Activated T-cell treated with anti-CD3 and anti-CD28 coated beads, Interleukin-2, amount 50 U/mL, for 24 hours (primary cell): ENCODE measurements at regions not wholly inside any gene's neighbourhood (a gene's known extent, or its start where the extent isn't known, plus 50 kb on each side); places are given as distances from the start of the nearest gene placed in this dataset.

Experiments
- DNase-seq: peaks from one replicate; pipeline ENCODE4 v3.0.0-alpha.2; 2020
- H3K27ac Mint-ChIP-seq: 2 replicates; pipeline ENCODE4 v1.8.0; 2020; ENCODE audit warnings: mild to moderate bottlenecking, mixed read lengths
- H3K27me3 Mint-ChIP-seq: 2 replicates; pipeline ENCODE4 v1.8.0; 2020; ENCODE audit warnings: mixed read lengths
- H3K36me3 Mint-ChIP-seq: 2 replicates; pipeline ENCODE4 v1.8.0; 2020; ENCODE audit warnings: low read depth, mixed read lengths
- H3K4me1 Mint-ChIP-seq: 2 replicates; pipeline ENCODE4 v1.8.0; 2020; ENCODE audit warnings: low read depth, mixed read lengths
- H3K4me3 Mint-ChIP-seq: 2 replicates; pipeline ENCODE4 v1.8.0; 2020; ENCODE audit warnings: mild to moderate bottlenecking, moderate library complexity, mixed read lengths
- H3K9me3 Mint-ChIP-seq: 2 replicates; pipeline ENCODE4 v1.8.0; 2020; ENCODE audit warnings: mixed read lengths

DNA sequence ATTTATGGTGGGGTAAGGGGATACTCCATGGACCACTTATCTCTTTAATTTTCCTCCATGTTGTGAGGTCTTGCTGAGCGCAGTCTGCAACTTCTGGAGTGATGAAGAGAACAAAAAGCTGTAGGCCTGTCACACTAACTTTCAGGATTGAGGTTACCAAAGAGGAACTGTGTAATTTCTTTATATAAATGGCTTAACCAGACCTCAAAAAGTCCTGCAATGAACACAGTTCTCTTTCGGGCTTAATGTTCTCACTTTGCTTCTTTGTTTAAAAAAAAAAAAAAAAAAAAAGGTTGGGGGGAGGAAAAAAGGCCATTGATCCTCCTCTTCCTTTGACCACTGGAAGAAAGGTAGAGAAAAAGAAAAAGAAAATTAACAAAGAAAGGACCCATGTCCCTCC is 86.8 kb upstream of the SOX9 start:
- H3K4me1 Mint-ChIP-seq: peaks cover 19% of the 10 kb centered on the region

DNA sequence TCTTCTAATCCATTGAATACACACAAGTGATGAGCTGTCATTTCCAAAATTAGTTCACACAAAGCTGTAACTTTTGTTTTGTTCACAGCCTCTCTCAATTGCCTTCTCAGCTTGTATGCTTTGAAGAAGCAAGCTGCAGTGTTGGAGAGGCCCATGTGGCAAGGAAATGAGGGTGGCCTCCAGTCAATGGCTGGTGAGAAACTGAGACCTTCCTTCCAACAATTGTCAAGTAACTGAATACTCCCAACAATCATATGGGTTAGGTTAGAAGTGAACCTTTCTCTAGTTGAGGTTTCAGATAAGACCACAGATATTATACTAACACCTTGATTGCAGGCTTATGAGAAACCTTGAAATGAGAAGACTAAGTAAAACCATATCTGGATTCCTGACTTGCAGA is 82.4 kb upstream of the SOX9 start:
- Mint-ChIP-seq H3K4me1 (no peaks in the 10 kb centered on the region), H3K4me3 (no peak overlapping the region), H3K27me3 (no peaks in the 10 kb centered on the region), H3K36me3 (no peaks in the 10 kb centered on the region), H3K9me3 (no peaks in the 10 kb centered on the region), H3K27ac (no peak overlapping the region)
- DNase-seq: no peak

More for the DNA sequence above, 86.8 kb upstream of the SOX9 start:
- Mint-ChIP-seq H3K4me3 (no peak overlapping the region), H3K27ac (no peak overlapping the region), H3K9me3 (peaks cover 2% of the 10 kb centered on the region), H3K27me3 (peaks cover 14% of the 10 kb centered on the region), H3K36me3 (no peaks in the 10 kb centered on the region)
- DNase-seq: no peak

DNA sequence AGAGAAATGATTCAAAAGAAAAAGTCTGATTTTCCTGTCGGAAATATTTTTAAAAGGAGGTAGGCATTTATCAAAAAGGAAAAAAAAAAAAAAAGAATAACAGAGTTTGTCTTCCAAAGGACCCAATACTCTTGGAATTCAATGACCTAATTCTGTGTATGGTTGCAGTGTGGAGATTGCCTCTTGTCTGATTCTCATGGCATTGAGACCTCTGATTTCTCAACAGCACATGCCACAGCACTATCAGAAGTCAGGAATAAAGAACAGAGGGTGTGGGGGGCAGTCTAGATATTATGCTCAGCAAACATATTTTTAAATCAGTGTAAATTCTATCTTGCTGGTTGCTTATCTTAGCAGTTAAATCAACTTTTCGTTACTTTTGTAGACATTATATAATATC is 81.3 kb upstream of the SOX9 start:
- Mint-ChIP-seq H3K27me3 (no peaks in the 10 kb centered on the region), H3K36me3 (no peaks in the 10 kb centered on the region), H3K4me1 (no peaks in the 10 kb centered on the region), H3K27ac (no peak overlapping the region), H3K9me3 (no peaks in the 10 kb centered on the region), H3K4me3 (no peak overlapping the region)
- DNase-seq: no peak

DNA sequence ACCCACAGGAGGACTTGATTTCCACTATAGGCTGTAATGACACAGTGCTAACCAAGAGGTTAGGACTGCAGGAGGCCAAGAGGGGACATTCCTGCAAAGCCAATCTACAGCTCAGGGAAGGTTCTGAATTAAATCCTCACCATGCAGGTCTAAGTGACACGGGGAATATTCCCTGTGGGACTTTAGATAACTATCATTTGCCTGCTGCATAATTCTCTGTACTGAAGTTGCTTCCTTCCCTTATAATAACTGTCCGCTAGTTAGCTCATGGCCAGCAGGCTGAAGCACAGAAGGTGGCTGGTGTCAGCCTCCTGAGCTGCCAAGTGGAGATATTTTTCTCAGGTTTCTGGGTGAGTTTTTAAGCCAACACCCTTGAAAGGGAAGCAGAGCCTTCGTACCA is 74.6 kb upstream of the SOX9 start:
- Mint-ChIP-seq H3K9me3 (peaks cover 8% of the 10 kb centered on the region), H3K27ac (no peak overlapping the region), H3K4me1 (no peaks in the 10 kb centered on the region), H3K27me3 (no peaks in the 10 kb centered on the region), H3K36me3 (no peaks in the 10 kb centered on the region), H3K4me3 (no peak overlapping the region)
- no peak for DNase-seq

DNA sequence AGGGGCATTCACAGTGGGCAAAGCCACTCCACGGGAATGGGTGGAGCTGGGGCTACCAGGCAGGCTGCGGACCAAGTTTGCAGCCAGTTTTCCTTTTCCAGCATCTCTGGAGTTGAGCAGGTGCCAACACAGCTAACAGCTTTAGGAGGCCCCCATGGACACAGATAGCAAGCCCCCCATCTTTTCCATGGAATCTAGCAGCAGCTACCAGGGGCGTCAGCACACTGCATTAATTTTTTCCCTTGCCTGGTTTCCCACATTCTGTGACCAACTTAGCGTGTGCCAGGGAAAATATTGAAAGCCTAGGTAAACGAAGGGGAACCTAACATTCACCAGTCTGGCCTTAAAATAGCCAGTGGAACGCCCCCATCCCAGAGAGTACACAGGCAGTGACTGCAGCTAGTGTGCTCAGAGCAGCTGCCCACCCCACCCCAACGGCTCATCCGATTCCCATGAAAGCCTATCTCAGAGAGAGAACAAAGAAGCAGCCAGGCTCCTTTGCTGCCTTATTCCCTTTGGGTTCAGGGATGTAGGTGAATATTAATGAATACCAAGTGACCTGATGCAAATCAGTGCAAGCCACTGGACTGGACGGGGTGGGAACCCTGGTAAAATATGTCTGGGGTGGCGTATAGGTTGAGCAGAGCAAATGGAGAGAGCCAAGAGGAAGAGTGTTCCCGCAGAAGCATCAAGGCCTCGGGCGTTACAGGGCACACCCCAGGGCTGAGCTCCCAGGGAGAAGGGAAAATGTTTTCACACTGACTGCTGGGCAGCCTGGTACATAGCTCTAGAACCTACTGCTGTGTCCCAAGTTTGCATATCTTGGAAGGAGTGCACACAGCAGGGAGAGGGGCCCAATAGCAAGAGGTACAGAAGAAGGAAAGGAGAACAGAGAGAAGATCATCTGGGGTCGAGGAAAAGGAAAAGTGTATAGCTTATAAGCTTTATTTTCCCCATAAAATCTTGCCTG is 73.9 kb upstream of the SOX9 start:
- H3K4me3 Mint-ChIP-seq: no peak overlapping the region
- H3K4me1 Mint-ChIP-seq: no peaks in the 10 kb centered on the region
- no peak overlapping the region for H3K27ac Mint-ChIP-seq
- H3K36me3 Mint-ChIP-seq: no peaks in the 10 kb centered on the region
- no peaks in the 10 kb centered on the region for H3K27me3 Mint-ChIP-seq
- H3K9me3 Mint-ChIP-seq: peaks cover 8% of the 10 kb centered on the region
- DNase-seq: no peak

DNA sequence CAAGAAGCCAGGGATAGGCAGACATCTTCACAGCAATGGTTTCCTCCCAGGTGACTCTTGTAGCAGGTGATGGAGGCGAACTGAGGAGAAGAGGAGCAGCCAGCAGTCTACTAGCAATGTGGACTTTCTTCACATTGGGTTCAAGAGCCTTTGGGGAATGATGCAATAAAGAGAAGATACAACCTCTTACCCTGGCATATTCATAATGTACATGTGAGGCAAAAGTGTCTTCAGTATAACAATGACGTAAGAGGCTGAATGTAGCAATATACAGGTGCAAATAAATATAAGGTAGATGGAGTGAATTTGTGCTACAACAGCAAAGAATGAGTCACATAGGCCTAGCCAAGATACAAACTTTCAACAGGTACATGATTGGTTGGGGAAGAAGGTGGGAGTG is 70.9 kb upstream of the SOX9 start:
- H3K4me3 Mint-ChIP-seq: no peak overlapping the region
- DNase-seq: no peak
- peaks cover 8% of the 10 kb centered on the region for H3K9me3 Mint-ChIP-seq
- H3K27ac Mint-ChIP-seq: no peak overlapping the region
- H3K4me1 Mint-ChIP-seq: no peaks in the 10 kb centered on the region
- H3K27me3 Mint-ChIP-seq: no peaks in the 10 kb centered on the region
- H3K36me3 Mint-ChIP-seq: no peaks in the 10 kb centered on the region

DNA sequence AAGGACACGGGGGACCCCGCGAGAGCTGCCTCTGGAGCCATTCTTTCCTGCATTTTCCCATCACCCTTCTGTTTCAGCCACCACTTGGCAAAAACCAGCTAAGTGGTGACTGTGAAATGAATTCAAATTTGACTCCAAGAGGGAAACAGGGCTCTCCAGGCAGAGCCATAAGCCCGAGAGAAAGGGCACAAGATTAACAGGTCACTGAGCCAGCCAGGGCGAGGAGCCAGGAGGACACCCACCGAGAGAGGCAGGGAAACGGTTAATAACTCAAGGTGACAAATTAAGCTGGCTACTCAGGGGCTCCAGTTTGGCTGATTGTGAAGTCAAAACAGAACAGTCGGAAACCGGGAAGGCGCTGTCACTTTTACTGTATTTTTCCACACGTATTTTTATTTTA is 67.8 kb upstream of the SOX9 start:
- Mint-ChIP-seq H3K27ac (no peak overlapping the region), H3K4me1 (no peaks in the 10 kb centered on the region), H3K4me3 (no peak overlapping the region), H3K36me3 (no peaks in the 10 kb centered on the region), H3K27me3 (no peaks in the 10 kb centered on the region), H3K9me3 (peaks cover 8% of the 10 kb centered on the region)
- DNase-seq: no peak

DNA sequence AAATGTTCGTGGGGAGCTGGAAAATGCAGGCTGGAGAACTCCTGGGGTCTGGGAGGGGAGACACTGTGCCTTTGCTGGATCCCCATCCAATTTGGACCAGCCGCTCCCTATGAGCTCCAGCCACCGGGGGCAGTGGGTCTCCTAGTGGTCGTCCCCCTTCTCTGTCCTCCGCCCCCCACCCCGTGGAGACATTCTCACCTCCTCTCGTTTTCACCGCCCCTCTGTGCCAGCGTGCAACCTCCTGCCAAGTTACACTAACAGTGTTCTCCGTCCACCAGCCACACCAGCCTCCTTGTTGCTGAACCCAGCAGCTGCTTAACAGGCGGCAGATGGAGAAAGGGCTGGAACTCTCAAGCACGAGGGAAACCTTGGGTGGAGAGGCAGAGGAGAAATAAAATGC is 67.4 kb upstream of the SOX9 start:
- no peaks in the 10 kb centered on the region for H3K36me3 Mint-ChIP-seq
- peaks cover 8% of the 10 kb centered on the region for H3K9me3 Mint-ChIP-seq
- DNase-seq: no peak
- H3K4me1 Mint-ChIP-seq: no peaks in the 10 kb centered on the region
- no peak overlapping the region for H3K4me3 Mint-ChIP-seq
- no peaks in the 10 kb centered on the region for H3K27me3 Mint-ChIP-seq
- no peak overlapping the region for H3K27ac Mint-ChIP-seq

DNA sequence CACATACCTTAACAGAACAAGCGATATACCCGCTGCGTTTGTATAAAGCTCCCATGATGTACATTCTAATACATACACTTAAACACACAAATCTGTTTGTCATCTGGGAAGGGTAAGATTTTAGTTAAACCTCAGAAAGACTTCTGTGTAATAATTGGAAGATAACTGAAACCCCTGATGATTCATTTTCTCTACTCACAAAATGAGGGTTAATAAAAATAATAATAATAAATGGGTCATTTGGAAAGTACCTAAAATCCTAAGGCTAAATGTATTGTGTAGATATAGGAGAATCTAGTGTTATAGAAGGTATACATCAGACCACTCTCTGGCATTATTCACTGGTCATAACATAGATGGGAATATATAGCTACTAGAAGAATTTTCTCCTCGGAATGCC is 64.7 kb upstream of the SOX9 start:
- Mint-ChIP-seq H3K36me3 (no peaks in the 10 kb centered on the region), H3K9me3 (no peaks in the 10 kb centered on the region), H3K4me3 (no peak overlapping the region), H3K4me1 (no peaks in the 10 kb centered on the region), H3K27me3 (no peaks in the 10 kb centered on the region), H3K27ac (no peak overlapping the region)
- DNase-seq: no peak

DNA sequence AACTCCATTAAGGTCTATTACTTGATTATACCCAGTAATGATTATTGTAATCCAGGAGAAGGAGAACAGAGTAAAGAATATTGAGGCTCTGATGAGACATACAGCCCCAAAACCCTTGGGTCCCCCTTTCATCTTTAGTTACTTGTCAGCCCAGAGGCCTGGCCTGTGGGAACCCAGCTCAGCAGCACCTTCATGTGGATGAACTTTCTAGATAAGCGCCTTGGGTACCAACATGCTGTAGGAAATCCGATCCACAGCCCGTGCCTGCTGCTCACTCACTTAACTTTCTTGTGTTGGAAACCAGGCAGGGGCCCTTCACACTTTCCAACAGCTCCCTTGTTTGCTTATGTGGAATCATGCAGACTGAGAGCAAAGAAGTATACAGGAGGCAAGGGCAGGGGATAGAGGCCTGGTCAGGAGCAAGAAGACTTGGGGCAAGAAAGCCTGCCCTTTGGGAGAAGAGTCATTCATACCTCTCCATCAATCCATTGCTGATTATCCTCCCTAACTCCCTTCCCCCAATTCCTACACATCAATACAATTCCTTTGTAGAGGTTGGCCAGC is 64.0 kb upstream of the SOX9 start:
- DNase-seq: no peak
- Mint-ChIP-seq H3K4me3 (no peak overlapping the region), H3K27ac (no peak overlapping the region), H3K9me3 (no peaks in the 10 kb centered on the region), H3K27me3 (no peaks in the 10 kb centered on the region), H3K36me3 (no peaks in the 10 kb centered on the region), H3K4me1 (no peaks in the 10 kb centered on the region)

DNA sequence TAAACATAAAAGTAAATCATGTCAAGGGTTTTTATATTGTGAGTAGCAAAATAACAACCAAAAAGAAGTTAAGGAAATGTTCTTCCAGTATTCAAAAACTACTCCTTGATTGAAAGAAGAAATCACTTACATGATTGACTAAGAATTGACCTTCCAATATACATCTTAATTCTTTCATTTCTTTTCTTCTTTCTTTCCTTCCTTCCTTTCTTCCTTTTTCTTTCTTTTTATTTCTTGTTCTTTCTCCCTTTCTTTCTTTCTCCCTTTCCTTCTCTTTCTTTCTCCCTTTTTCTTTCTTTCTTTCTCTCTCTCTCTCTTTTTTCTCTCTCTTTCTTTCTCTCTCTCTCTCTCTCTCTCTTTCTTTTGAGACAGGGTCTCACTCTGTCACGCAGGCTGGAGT is 60.7 kb upstream of the SOX9 start:
- no peaks in the 10 kb centered on the region for H3K4me1 Mint-ChIP-seq
- no peaks in the 10 kb centered on the region for H3K27me3 Mint-ChIP-seq
- no peaks in the 10 kb centered on the region for H3K36me3 Mint-ChIP-seq
- H3K9me3 Mint-ChIP-seq: no peaks in the 10 kb centered on the region
- no peak overlapping the region for H3K4me3 Mint-ChIP-seq
- H3K27ac Mint-ChIP-seq: no peak overlapping the region
- no peak for DNase-seq

DNA sequence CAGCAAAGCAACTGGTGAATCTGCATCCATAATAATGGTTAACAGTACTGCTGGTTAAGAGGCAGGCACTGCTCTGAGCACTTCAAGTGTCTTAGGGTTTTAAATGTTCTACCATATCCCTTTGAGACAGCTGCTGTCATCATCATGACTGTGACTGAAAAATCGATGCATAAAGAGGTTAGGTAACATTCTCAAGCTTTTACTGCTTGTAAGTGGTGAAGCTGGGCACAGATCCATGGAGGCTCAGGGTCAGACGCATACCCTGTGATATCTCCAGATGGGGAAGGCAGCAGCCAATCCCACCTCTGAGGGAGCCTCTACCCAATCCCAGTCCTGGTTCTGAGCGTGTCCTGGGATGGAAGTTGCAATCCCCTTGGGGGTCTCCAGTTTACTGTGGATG is 57.6 kb upstream of the SOX9 start:
- no peak overlapping the region for H3K4me3 Mint-ChIP-seq
- no peak for DNase-seq
- H3K36me3 Mint-ChIP-seq: no peaks in the 10 kb centered on the region
- H3K27ac Mint-ChIP-seq: no peak overlapping the region
- peaks cover 2% of the 10 kb centered on the region for H3K9me3 Mint-ChIP-seq
- H3K27me3 Mint-ChIP-seq: no peaks in the 10 kb centered on the region
- H3K4me1 Mint-ChIP-seq: no peaks in the 10 kb centered on the region

DNA sequence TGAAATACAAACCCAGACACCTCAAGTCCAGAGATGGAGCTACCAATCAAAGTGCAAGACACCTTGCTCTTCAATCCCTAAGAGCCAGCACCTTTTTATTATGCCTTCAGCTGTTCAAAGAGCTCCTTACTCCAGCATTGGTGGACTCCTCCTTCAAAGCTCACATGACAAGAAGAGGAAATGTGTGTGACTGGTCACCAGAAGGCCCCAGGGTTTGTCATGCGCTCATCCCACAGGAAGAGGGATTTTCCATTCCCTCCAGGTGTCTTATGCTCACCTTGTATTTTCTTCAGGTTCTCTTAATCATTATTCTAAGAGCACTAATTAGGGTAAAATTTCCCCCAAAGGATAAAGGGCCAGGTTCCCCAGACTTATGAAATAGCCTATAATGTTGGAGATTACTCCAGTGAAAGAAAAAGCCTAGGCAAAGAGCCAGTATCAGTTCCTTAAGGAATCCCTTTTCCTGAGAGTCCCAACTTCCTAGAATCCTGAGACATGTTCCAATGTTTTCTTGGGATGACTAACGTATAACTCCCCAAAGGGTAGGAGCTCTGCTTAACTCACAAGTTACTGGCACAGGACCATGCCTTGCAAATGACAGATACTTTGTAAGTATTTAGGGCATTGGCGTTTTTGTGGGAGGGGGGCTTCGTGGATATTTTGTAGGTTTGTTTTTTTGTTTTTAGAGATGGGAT is 56.9 kb upstream of the SOX9 start:
- Mint-ChIP-seq H3K4me3 (no peak overlapping the region), H3K9me3 (peaks cover 2% of the 10 kb centered on the region), H3K36me3 (no peaks in the 10 kb centered on the region), H3K4me1 (no peaks in the 10 kb centered on the region), H3K27ac (no peak overlapping the region), H3K27me3 (no peaks in the 10 kb centered on the region)
- no peak for DNase-seq

DNA sequence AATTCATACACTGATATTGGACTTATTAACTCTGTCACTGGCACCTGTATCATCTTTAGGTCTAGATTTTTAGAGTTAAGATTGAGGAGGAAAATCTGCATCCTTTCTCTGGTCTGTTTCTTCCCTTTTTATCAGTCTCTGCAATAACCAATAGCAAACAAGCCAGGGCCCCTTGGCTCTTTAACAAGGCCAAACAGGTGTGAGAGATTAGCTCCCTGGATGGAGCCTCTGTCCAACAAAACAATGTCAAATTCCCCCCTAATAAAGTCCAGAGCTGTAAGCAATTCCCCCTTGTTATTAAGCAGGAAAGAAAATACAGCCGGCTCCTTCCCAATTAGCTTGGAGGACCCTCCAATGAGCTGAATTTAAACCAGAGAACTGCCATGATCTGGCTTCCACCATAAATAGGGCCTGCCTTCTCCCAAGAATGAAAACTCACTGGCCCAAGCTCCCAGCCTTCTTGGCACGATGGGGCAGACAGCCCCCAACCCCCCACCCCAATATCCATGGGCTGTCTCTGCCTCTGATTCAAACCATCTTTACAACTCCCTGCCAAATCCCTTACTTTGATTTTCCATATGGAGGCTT is 56.1 kb upstream of the SOX9 start:
- no peaks in the 10 kb centered on the region for H3K36me3 Mint-ChIP-seq
- no peak for DNase-seq
- H3K4me1 Mint-ChIP-seq: no peaks in the 10 kb centered on the region
- no peaks in the 10 kb centered on the region for H3K27me3 Mint-ChIP-seq
- H3K4me3 Mint-ChIP-seq: no peak overlapping the region
- no peak overlapping the region for H3K27ac Mint-ChIP-seq
- H3K9me3 Mint-ChIP-seq: peaks cover 2% of the 10 kb centered on the region

DNA sequence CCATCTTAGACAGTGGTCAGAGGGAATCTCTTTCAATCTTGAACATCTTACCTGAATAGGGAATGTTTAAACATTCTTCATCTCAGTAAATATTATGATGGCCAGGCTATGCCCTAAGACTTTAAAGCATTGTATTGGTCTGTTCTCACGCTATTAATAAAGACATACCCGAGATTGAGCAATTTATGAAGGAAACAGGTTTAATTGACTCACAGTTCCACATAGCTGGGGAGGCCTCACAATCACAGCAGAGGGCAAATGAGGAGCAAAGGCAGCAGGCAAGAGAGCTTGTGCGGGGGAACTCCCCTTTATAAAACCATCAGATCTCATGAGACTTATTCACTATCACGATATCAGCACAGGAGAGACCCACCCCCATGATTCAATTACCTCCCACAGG is 55.3 kb upstream of the SOX9 start:
- H3K9me3 Mint-ChIP-seq: peaks cover 2% of the 10 kb centered on the region
- H3K27me3 Mint-ChIP-seq: no peaks in the 10 kb centered on the region
- H3K4me3 Mint-ChIP-seq: no peak overlapping the region
- no peak for DNase-seq
- no peak overlapping the region for H3K27ac Mint-ChIP-seq
- H3K36me3 Mint-ChIP-seq: no peaks in the 10 kb centered on the region
- H3K4me1 Mint-ChIP-seq: no peaks in the 10 kb centered on the region
